SH-SY5Y (cell line): ENCODE measurements at regions not wholly inside any gene's neighbourhood (a gene's known extent, or its start where the extent isn't known, plus 50 kb on each side); places are given as distances from the start of the nearest gene placed in this dataset.

ENCODE experiments used
- GATA2 ChIP-seq: IDR thresholded peaks from 2 replicates; pipeline ENCODE4 v1.6.1; 2011; ENCODE audit warnings: mild to moderate bottlenecking, low read depth, low read length
- GATA3 ChIP-seq: IDR thresholded peaks from 2 replicates; pipeline ENCODE4 v1.6.1; 2011; ENCODE audit warnings: low read depth, mild to moderate bottlenecking, low read length, moderate library complexity

- TF ChIP-seq GATA3 (no peak), GATA2 (no peak)
These were observed 699.1 kb downstream of the MCTP2 start for GRCh38 chr15:94930441-94930840.
